ENCODE measurements at regions not wholly inside any gene's neighbourhood (a gene's known extent, or its start where the extent isn't known, plus 50 kb on each side); places are given as distances from the start of the nearest gene placed in this dataset.

- no peak overlapping the region for H3K4me3 ChIP-seq
- ChIA-PET SMC1A (ENCODE audit: uncharacterized antibody, unreplicated experiment) (no interaction called here), CTCF (no interaction called here), POLR2A (no interaction called here), RAD21 (ENCODE audit: unreplicated experiment) (no interaction called here)
- ATAC-seq (no peak), FAIRE-seq (no peak), DNase-seq (ENCODE audit: low read depth, low spot score) (no peak)
- no peaks in the 10 kb centered on the region for H4K20me1 ChIP-seq (ENCODE audit: control insufficient read depth, insufficient read depth)
- no peaks in the 10 kb centered on the region for H3K27me3 ChIP-seq (replicated peaks in 1 of 2; ENCODE audit: control insufficient read depth in 2 of 2, insufficient read depth in 2 of 2, low read length in 1 of 2)
- TF ChIP-seq RAD51 (IDR thresholded peaks at IDR 0.05) (no peak), IKZF1 (conservative IDR thresholded peaks at IDR 0.05) (no peak), SREBF2 (IDR thresholded peaks at IDR 0.05; ENCODE audit: low read length) (no peak), CREM (IDR thresholded peaks at IDR 0.05; ENCODE audit: low read depth) (no peak), PAX5 (IDR thresholded peaks at IDR 0.05; ENCODE audit: borderline replicate concordance, low read depth, low read length) (no peak), YBX1 (IDR thresholded peaks at IDR 0.05) (no peak), FOXM1 (IDR thresholded peaks at IDR 0.05; ENCODE audit: low read depth, low read length) (no peak), BCLAF1 (IDR thresholded peaks at IDR 0.05) (no peak), NR2C1 (IDR thresholded peaks at IDR 0.05) (no peak), SRF (IDR thresholded peaks at IDR 0.05; ENCODE audit: low read depth in 2 of 2, low read length in 2 of 2) (no peak), MLLT1 (IDR thresholded peaks at IDR 0.05) (no peak), BACH1 (IDR thresholded peaks at IDR 0.05; ENCODE audit: borderline replicate concordance) (no peak), ATF7 (IDR thresholded peaks at IDR 0.05; ENCODE audit: low read depth) (no peak), CBX3 (IDR thresholded peaks at IDR 0.05; ENCODE audit: borderline replicate concordance, low read depth) (no peak), ATF3 (IDR thresholded peaks at IDR 0.05; ENCODE audit: borderline replicate concordance, extremely low read depth, low read depth, low read length) (no peak), MEF2B (IDR thresholded peaks at IDR 0.05; ENCODE audit: partially characterized antibody, poor library complexity, severe bottlenecking) (no peak)
- no TSS peak for BruUV-seq (replicated peaks)
- no peaks in the 10 kb centered on the region for H3K79me2 ChIP-seq (ENCODE audit: control insufficient read depth, insufficient read depth, low read length)
- intact Hi-C loops (cut with micrococcal nuclease; ENCODE audit: unreplicated experiment) (no loop called here), in situ Hi-C loops (cut with MboI) (no loop called here)
- H3K9ac ChIP-seq (ENCODE audit: control insufficient read depth, insufficient read depth, low read length), result no peak overlapping the region
- no peaks in the 10 kb centered on the region for H3K36me3 ChIP-seq (ENCODE audit: control insufficient read depth in 2 of 2, insufficient read depth in 2 of 2, low read length in 1 of 2)
- H3K4me2 ChIP-seq (ENCODE audit: control insufficient read depth, insufficient read depth), result no peak overlapping the region
- 9% methylated on average over 1 of the region's 1 CpG for WGBS (ENCODE audit: insufficient coverage, insufficient replicate concordance, low lambda C conversion rate, missing lambda C conversion rate)
- no peaks in the 10 kb centered on the region for H3K4me1 ChIP-seq (ENCODE audit: control insufficient read depth, insufficient read depth, low read length)
- H3K27ac ChIP-seq (ENCODE audit: control insufficient read depth, insufficient read depth), result no peak overlapping the region
- no peaks in the 10 kb centered on the region for H3K9me3 ChIP-seq (replicated peaks; ENCODE audit: control insufficient read depth, insufficient read depth, low read length)
- no peak overlapping the region for H2AFZ ChIP-seq (ENCODE audit: control insufficient read depth, low read depth, low read length)
Observed at GRCh38 chr5:63894690-63895089, 67.6 kb downstream of the HTR1A start.

All from GM12878 (cell line).